Central memory CD8-positive, alpha-beta T cell (primary cell): ENCODE measurements at regions not wholly inside any gene's neighbourhood (a gene's known extent, or its start where the extent isn't known, plus 50 kb on each side); places are given as distances from the start of the nearest gene placed in this dataset.
"Not testable (repeated sequence)": the region's sequence is repeated elsewhere in the genome, so short reads cannot be mapped to it uniquely, and the experiment has no call there.

Source experiments
- ATAC-seq: fragments of 150-1000 bp; cut with Tn5 transposase; replicated peaks from 2 replicates; pipeline ENCODE4 v1.10.0; 2022; ENCODE audit warnings: mild to moderate bottlenecking, moderate FRiP score, moderate number of reproducible peaks; ENCODE audit not compliant: poor library complexity, severe bottlenecking; ENCODE audit errors: extremely low read depth
- DNase-seq, 2 donors: peaks; one replicate each; pipeline ENCODE4 v3.0.0; 2021; ENCODE audit warnings: low spot score in 2 of 2
- H3K27ac Mint-ChIP-seq: one replicate; pipeline ENCODE4 v1.8.0; 2022; ENCODE audit warnings: low read depth, mild to moderate bottlenecking, moderate library complexity, mixed read lengths
- H3K27me3 Mint-ChIP-seq: one replicate; pipeline ENCODE4 v1.8.0; 2022; ENCODE audit warnings: mixed read lengths
- H3K36me3 Mint-ChIP-seq: one replicate; pipeline ENCODE4 v1.8.0; 2022; ENCODE audit warnings: mild to moderate bottlenecking, moderate library complexity, mixed read lengths; ENCODE audit not compliant: insufficient read depth
- H3K4me1 Mint-ChIP-seq: one replicate; pipeline ENCODE4 v1.8.0; 2022; ENCODE audit warnings: mixed read lengths
- H3K4me3 Mint-ChIP-seq: one replicate; pipeline ENCODE4 v1.8.0; 2022; ENCODE audit warnings: mild to moderate bottlenecking, moderate library complexity, mixed read lengths
- H3K9me3 Mint-ChIP-seq: one replicate; pipeline ENCODE4 v1.8.0; 2022; ENCODE audit warnings: mixed read lengths

- not testable (repeated sequence) for H3K27ac Mint-ChIP-seq, H3K9me3 Mint-ChIP-seq, H3K4me1 Mint-ChIP-seq, H3K4me3 Mint-ChIP-seq, DNase-seq, H3K36me3 Mint-ChIP-seq
- peak; percentile 75 for ATAC-seq
- H3K27me3 Mint-ChIP-seq: peaks cover 51% of the 10 kb centered on the region
These were observed 204.8 kb downstream of the HIBADH start for GRCh38 chr7:27457603-27458565.

GRCh38 chr7:27459021-27459730, 203.5 kb downstream of the HIBADH start:
- Mint-ChIP-seq H3K9me3 (no peaks in the 10 kb centered on the region), H3K27ac (no peak overlapping the region), H3K36me3 (no peaks in the 10 kb centered on the region), H3K4me3 (no peak overlapping the region), H3K27me3 (peaks cover 58% of the 10 kb centered on the region), H3K4me1 (no peaks in the 10 kb centered on the region)
- ATAC-seq: no peak
- no peak for DNase-seq

GRCh38 chr7:27459731-27460053, 203.0 kb downstream of the HIBADH start:
- ATAC-seq: no peak
- Mint-ChIP-seq H3K27ac (no peak overlapping the region), H3K36me3 (no peaks in the 10 kb centered on the region), H3K27me3 (peaks cover 58% of the 10 kb centered on the region), H3K4me1 (no peaks in the 10 kb centered on the region), H3K4me3 (no peak overlapping the region), H3K9me3 (no peaks in the 10 kb centered on the region)
- DNase-seq: no peak

GRCh38 chr7:27462575-27463270, 200.0 kb downstream of the HIBADH start:
- Mint-ChIP-seq H3K4me1 (no peaks in the 10 kb centered on the region), H3K27me3 (peaks cover 85% of the 10 kb centered on the region), H3K27ac (no peak overlapping the region), H3K36me3 (no peaks in the 10 kb centered on the region), H3K9me3 (no peaks in the 10 kb centered on the region), H3K4me3 (no peak overlapping the region)
- DNase-seq: no peak
- ATAC-seq: no peak

- Mint-ChIP-seq H3K27ac (no peak overlapping the region), H3K4me3 (no peak overlapping the region), H3K9me3 (no peaks in the 10 kb centered on the region), H3K4me1 (no peaks in the 10 kb centered on the region), H3K27me3 (peaks cover 85% of the 10 kb centered on the region), H3K36me3 (no peaks in the 10 kb centered on the region)
- DNase-seq (no peak), ATAC-seq (no peak)
These were observed 197.7 kb downstream of the HIBADH start for GRCh38 chr7:27464970-27465369.

GRCh38 chr7:27466703-27467102, 196.0 kb downstream of the HIBADH start:
- Mint-ChIP-seq H3K4me3 (no peak overlapping the region), H3K36me3 (no peaks in the 10 kb centered on the region), H3K9me3 (no peaks in the 10 kb centered on the region), H3K27me3 (peaks cover 96% of the 10 kb centered on the region), H3K27ac (no peak overlapping the region), H3K4me1 (no peaks in the 10 kb centered on the region)
- DNase-seq (no peak), ATAC-seq (no peak)

GRCh38 chr7:27472043-27472442, 190.6 kb downstream of the HIBADH start:
- H3K4me1 Mint-ChIP-seq: no peaks in the 10 kb centered on the region
- no peak overlapping the region for H3K27ac Mint-ChIP-seq
- no peak for ATAC-seq
- no peaks in the 10 kb centered on the region for H3K36me3 Mint-ChIP-seq
- no peaks in the 10 kb centered on the region for H3K9me3 Mint-ChIP-seq
- H3K27me3 Mint-ChIP-seq: peaks cover 64% of the 10 kb centered on the region
- no peak overlapping the region for H3K4me3 Mint-ChIP-seq
- no peak for DNase-seq
